ENCODE measurements at regions not wholly inside any gene's neighbourhood (a gene's known extent, or its start where the extent isn't known, plus 50 kb on each side); places are given as distances from the start of the nearest gene placed in this dataset.

DNA sequence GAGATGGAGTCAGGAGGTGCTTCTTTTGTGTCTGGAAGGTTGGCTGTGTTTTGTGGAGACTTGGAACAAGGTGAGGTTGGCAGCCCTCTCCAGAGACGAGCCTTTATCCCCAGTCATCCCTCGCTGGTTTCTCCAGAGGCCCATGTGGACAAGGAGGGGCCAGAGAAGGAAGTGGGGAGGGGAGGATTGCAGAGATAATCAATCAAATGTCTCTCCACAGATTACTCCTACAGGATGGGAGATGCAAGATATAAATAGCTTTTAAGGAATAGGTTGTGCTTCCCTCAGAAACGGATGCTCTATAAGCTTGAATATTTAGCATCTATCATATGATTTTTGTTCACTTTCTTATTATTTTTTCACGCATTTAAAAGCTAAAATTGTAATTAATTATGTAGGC lies 70.4 kb upstream of the VWDE start:
- Histone ChIP-seq H3K4me3 (no peak overlapping the region), H3K36me3 (no peaks in the 10 kb centered on the region), H3K27ac (no peak overlapping the region), H3K4me1 (replicated peaks) (no peaks in the 10 kb centered on the region), H3K27me3 (replicated peaks; ENCODE audit: insufficient read depth) (no peaks in the 10 kb centered on the region), H3K9me3 (no peaks in the 10 kb centered on the region)
- WGBS: 74% methylated on average over 4 of the region's 4 CpGs
- TF ChIP-seq, protein P1, sequence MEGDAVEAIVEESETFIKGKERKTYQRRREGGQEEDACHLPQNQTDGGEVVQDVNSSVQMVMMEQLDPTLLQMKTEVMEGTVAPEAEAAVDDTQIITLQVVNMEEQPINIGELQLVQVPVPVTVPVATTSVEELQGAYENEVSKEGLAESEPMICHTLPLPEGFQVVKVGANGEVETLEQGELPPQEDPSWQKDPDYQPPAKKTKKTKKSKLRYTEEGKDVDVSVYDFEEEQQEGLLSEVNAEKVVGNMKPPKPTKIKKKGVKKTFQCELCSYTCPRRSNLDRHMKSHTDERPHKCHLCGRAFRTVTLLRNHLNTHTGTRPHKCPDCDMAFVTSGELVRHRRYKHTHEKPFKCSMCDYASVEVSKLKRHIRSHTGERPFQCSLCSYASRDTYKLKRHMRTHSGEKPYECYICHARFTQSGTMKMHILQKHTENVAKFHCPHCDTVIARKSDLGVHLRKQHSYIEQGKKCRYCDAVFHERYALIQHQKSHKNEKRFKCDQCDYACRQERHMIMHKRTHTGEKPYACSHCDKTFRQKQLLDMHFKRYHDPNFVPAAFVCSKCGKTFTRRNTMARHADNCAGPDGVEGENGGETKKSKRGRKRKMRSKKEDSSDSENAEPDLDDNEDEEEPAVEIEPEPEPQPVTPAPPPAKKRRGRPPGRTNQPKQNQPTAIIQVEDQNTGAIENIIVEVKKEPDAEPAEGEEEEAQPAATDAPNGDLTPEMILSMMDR (IDR thresholded peaks at IDR 0.05): no peak
- no peak for DNase-seq (ENCODE audit: low spot score)
- intact Hi-C loops (cut with DNase I): no loop called here

DNA sequence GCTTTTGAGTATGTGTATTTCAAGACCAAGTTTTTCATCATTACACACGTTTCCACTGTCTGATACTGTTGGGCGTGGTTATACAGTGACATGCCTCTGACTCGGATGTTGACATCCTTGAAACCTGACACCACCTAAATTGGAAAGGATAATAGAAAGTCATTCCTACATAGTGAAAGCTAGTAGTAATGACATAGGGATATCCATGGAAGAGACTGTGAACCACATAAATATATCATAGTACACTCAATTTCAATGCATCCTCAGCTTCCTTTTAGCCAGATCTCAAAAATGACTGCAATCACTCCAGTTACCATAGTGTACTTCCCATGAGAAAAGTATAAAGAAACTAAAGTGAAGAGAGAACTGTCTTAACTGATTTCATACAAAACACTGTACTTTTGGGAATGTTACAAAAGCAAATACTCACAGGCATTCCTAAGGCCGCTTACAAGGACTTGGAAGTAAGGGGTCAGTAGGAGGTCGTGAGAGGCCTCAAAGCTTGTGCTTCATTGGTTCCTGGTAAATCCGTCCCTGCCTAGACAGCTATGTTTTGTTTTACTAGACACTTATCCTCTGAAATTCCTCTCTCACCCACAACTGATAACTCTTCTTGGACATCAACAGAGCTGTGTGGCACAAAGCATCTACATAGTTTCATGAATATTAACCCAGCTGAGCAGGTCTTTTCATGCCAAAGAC lies 71.8 kb upstream of the VWDE start:
- 51% methylated on average over 6 of the region's 6 CpGs for WGBS
- no peak for DNase-seq (ENCODE audit: low spot score)
- no peak for TF ChIP-seq POLR2AphosphoS5 (IDR thresholded peaks at IDR 0.05)
- TF ChIP-seq, protein P1 (IDR thresholded peaks at IDR 0.05): no peak
- TF ChIP-seq POLR2A (IDR thresholded peaks at IDR 0.05): no peak
- intact Hi-C loops (cut with DNase I): no loop called here
- no peaks in the 10 kb centered on the region for H3K36me3 ChIP-seq
- no peaks in the 10 kb centered on the region for H3K9me3 ChIP-seq
- no peak overlapping the region for H3K27ac ChIP-seq
- H3K27me3 ChIP-seq (replicated peaks; ENCODE audit: insufficient read depth): no peaks in the 10 kb centered on the region
- H3K4me3 ChIP-seq: no peak overlapping the region
- H3K4me1 ChIP-seq (replicated peaks): no peaks in the 10 kb centered on the region

DNA sequence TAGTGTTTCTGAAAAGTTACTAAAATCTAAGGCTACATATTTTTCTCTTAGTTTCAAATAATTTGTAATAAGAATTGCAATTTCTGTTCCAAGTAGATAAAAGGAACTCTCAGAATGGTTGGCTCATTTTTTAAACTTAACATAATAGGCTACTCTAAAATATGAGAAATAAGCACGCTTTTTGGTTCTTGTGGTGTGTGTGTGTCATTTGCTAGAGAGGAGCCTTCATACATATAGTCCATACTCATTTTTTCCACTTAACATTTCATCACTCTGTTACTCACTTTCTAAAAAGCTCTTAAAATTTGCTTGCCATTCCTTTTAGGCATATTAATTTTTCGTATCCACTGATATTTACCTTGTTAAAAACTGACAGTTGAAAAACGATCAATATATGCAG lies 74.0 kb upstream of the VWDE start:
- no peaks in the 10 kb centered on the region for H3K27me3 ChIP-seq (replicated peaks; ENCODE audit: insufficient read depth)
- no peak overlapping the region for H3K4me3 ChIP-seq
- TF ChIP-seq, protein P1 (IDR thresholded peaks at IDR 0.05): no peak
- TF ChIP-seq POLR2A (IDR thresholded peaks at IDR 0.05): no peak
- no peak for TF ChIP-seq POLR2AphosphoS5 (IDR thresholded peaks at IDR 0.05)
- no peaks in the 10 kb centered on the region for H3K4me1 ChIP-seq (replicated peaks)
- no peaks in the 10 kb centered on the region for H3K9me3 ChIP-seq
- no peak overlapping the region for H3K27ac ChIP-seq
- no peak for DNase-seq (ENCODE audit: low spot score)
- WGBS: 71% methylated on average over 3 of the region's 3 CpGs
- intact Hi-C loops (cut with DNase I): no loop called here
- no peaks in the 10 kb centered on the region for H3K36me3 ChIP-seq

DNA sequence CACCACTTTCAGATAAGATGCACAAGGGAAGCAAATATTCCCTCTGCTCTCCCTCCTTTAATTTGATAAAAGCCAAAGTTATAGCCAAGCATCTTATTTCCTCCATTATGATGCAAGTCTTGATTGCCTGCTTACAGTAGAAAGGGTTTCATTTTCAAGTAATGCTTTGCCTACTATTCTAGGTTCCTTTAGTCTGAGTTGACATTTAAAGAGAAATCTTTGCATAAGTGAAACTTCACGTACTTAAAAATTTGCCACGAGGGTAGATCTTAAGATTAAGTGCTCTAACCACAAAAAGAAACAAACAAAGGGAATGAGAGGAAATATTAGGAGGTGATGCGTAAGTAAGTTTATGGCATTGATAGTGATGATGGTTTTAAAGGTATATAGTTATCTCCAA lies 78.1 kb upstream of the VWDE start:
- TF ChIP-seq, protein P1 (IDR thresholded peaks at IDR 0.05): no peak
- TF ChIP-seq POLR2A (IDR thresholded peaks at IDR 0.05): no peak
- no peak for TF ChIP-seq POLR2AphosphoS5 (IDR thresholded peaks at IDR 0.05)
- Histone ChIP-seq H3K36me3 (no peaks in the 10 kb centered on the region), H3K4me1 (replicated peaks) (no peaks in the 10 kb centered on the region), H3K4me3 (no peak overlapping the region), H3K9me3 (no peaks in the 10 kb centered on the region), H3K27me3 (replicated peaks; ENCODE audit: insufficient read depth) (no peaks in the 10 kb centered on the region), H3K27ac (no peak overlapping the region)
- WGBS: 38% methylated on average over 3 of the region's 3 CpGs
- DNase-seq (ENCODE audit: low spot score): no peak
- intact Hi-C loops (cut with DNase I): no loop called here

DNA sequence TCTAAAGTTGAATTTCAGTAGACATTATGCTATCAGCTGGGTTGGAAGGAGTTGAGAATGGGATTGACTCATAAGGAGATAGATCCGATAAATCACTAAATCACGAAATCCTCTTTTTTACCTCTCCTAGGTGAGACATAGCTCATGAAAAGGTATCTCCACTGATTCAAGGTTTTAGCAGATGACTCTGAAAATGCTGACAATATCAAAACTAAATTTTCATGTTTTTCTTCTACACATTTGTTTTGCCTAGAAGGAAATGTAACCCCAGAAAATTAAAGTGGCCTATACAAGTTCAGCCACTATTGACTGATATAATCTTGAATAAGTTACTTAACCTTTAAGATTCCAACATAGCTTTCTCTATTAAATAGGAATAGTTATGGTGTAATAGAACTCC lies 82.2 kb upstream of the VWDE start:
- Histone ChIP-seq H3K4me3 (no peak overlapping the region), H3K36me3 (no peaks in the 10 kb centered on the region), H3K4me1 (replicated peaks) (no peaks in the 10 kb centered on the region), H3K27ac (no peak overlapping the region), H3K9me3 (no peaks in the 10 kb centered on the region), H3K27me3 (replicated peaks; ENCODE audit: insufficient read depth) (no peaks in the 10 kb centered on the region)
- TF ChIP-seq, protein P1 (IDR thresholded peaks at IDR 0.05): no peak
- TF ChIP-seq POLR2A (IDR thresholded peaks at IDR 0.05) (no peak), POLR2AphosphoS5 (IDR thresholded peaks at IDR 0.05) (no peak)
- intact Hi-C loops (cut with DNase I): no loop called here
- DNase-seq (ENCODE audit: low spot score): no peak
- 97% methylated on average over 2 of the region's 2 CpGs for WGBS

All from prostate gland (tissue), 2 donors.